HG03558 (cell line): ENCODE measurements at regions not wholly inside any gene's neighbourhood (a gene's known extent, or its start where the extent isn't known, plus 50 kb on each side); places are given as distances from the start of the nearest gene placed in this dataset.

Source experiments
- ATAC-seq: cut with Tn5 transposase; IDR thresholded peaks from one replicate; pipeline ENCODE4 v1.9.1; 2021; ENCODE audit warnings: moderate number of reproducible peaks; ENCODE audit not compliant: unreplicated experiment; ENCODE audit errors: extremely low read depth

- no peak for ATAC-seq
These were observed 413.8 kb downstream of the BCL11B start for GRCh38 chr14:98858158-98858557.

GRCh38 chr14:98858561-98858960 is 413.4 kb downstream of the BCL11B start:
- ATAC-seq = no peak

- ATAC-seq = no peak
These were observed 412.7 kb downstream of the BCL11B start for GRCh38 chr14:98859301-98859700.

- ATAC-seq = no peak
These were observed 407.8 kb downstream of the BCL11B start for GRCh38 chr14:98864211-98864610.

- no peak for ATAC-seq
These were observed 404.9 kb downstream of the BCL11B start for GRCh38 chr14:98867146-98867545.

- ATAC-seq = no peak
These were observed 404.3 kb downstream of the BCL11B start for GRCh38 chr14:98867726-98868125.

- ATAC-seq = no peak
These were observed 403.1 kb downstream of the BCL11B start for GRCh38 chr14:98868866-98869265.

GRCh38 chr14:98871796-98872195 is 400.2 kb downstream of the BCL11B start:
- ATAC-seq = no peak

- no peak for ATAC-seq
These were observed 394.9 kb downstream of the BCL11B start for GRCh38 chr14:98877065-98877464.

- no peak for ATAC-seq
These were observed 393.7 kb downstream of the BCL11B start for GRCh38 chr14:98878282-98878681.

- no peak for ATAC-seq
These were observed 385.0 kb downstream of the BCL11B start for GRCh38 chr14:98886982-98887381.

- ATAC-seq = no peak
These were observed 383.7 kb downstream of the BCL11B start for GRCh38 chr14:98888281-98888680.

- ATAC-seq = no peak
These were observed 382.8 kb downstream of the BCL11B start for GRCh38 chr14:98888927-98889835.

GRCh38 chr14:98889836-98890185 is 382.2 kb downstream of the BCL11B start:
- no peak for ATAC-seq

- no peak for ATAC-seq
These were observed 381.2 kb downstream of the BCL11B start for GRCh38 chr14:98890556-98891340.

GRCh38 chr14:98893675-98894074 is 378.3 kb downstream of the BCL11B start:
- no peak for ATAC-seq

- no peak for ATAC-seq
These were observed 377.4 kb downstream of the BCL11B start for GRCh38 chr14:98894600-98894999.

- ATAC-seq = no peak
These were observed 375.5 kb downstream of the BCL11B start for GRCh38 chr14:98896449-98896848.

- no peak for ATAC-seq
These were observed 374.2 kb downstream of the BCL11B start for GRCh38 chr14:98897605-98898309.

GRCh38 chr14:98899441-98899840 is 372.6 kb downstream of the BCL11B start:
- no peak for ATAC-seq

GRCh38 chr14:98900236-98900635 is 371.8 kb downstream of the BCL11B start:
- ATAC-seq = no peak
